DMS53 treated with DMSO at 0.1 percent for 48 hours (cell line): ENCODE measurements at regions not wholly inside any gene's neighbourhood (a gene's known extent, or its start where the extent isn't known, plus 50 kb on each side); places are given as distances from the start of the nearest gene placed in this dataset.
"Not testable (repeated sequence)": the region's sequence is repeated elsewhere in the genome, so short reads cannot be mapped to it uniquely, and the experiment has no call there.

Experiments used
- DNase-seq: peaks from one replicate; lab custom pipeline; 2025; ENCODE audit not compliant: unreplicated experiment; lab: John Stamatoyannopoulos, UW

DNA sequence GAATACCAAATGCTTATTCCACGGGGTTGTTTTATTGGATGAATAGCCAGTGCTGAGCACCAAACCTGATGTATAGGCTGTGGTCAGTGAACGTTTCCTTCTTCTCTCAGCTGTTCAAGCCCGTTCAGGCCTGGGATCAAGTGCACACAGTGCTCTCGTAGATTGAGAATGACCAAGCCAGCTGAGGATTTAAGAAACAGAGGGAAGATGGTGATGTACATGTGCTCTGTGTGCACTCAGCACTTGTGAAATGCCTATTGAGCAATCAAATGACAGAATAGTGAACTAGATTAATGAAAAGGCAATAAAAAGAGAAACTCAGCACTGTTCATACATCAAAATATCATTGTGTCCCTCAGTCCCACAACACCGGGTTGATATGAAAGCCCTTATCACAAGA lies 302.5 kb downstream of the BMPER start:
- no peak for DNase-seq

DNA sequence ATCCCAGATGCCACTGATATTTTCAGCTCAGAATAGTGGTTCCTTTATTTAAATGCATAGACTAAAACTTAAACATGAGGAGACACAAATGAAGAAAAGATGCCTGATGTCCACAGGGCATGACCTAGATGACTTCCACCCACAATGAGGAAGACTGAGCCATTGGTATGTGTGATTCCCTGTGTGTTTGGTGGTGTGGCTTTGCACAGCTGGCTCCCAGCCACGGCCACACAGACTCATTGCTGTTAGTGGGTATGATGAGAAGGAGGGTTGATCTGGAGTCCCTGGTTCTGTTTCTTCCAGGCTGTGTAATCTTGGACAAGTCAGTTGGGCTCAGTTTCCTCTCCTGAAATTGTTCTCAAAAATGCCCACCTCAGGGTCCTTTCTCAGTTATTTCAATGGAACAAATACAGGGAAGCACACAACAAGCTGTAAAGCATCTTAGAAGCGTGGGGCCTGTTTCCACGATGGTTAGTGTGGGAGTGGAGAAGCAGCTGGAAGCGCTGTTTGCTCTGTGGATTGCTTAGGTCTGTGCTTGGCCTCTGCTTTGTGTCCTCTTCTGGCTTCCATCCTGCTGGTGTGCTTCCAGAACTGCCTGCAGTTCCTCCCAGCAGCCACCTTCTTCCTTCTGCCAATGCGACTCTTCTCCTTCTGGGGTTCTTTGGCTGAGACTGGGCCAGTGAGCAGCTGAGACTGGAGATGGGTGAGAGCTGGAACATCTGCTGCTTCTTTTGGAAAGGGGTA lies 303.7 kb downstream of the BMPER start:
- no peak for DNase-seq

DNA sequence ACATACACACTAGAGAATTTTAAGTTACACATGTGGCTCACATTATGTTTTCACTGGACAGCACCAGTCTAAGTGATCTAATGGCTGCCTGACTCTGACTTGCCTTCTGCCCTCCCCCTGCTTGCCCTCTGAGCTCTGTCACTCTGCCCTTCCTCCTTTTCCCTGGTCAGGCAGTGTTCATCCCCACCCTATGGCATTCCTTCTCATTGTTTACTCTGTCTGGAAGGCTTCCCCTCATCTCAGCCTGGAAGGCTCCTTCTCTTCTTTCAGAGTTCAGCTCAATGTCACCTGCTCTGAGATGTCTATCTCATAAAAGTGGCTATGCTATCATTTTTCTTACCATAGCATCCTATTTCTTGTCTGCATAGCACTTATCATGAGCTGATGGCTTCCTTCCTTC lies 305.7 kb downstream of the BMPER start:
- no peak for DNase-seq

DNA sequence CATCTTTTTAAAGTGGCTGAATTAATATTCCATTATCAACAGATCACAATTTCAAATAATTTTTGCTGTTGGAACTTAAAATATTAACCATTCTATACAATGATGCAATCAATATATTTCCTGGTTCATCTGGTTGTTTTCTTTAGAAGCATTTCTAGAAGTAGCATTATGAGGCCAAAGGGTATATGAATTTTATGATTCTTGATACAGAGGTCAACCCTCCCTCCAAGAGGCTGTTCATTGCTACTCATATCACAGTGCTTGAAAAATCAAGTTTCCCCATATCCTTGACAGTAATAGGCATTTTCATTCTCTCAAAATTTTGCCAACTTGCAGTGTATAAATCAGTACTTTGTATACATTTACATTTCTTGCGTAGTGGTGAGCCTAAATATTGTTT lies 312.6 kb downstream of the BMPER start:
- no peak for DNase-seq

DNA sequence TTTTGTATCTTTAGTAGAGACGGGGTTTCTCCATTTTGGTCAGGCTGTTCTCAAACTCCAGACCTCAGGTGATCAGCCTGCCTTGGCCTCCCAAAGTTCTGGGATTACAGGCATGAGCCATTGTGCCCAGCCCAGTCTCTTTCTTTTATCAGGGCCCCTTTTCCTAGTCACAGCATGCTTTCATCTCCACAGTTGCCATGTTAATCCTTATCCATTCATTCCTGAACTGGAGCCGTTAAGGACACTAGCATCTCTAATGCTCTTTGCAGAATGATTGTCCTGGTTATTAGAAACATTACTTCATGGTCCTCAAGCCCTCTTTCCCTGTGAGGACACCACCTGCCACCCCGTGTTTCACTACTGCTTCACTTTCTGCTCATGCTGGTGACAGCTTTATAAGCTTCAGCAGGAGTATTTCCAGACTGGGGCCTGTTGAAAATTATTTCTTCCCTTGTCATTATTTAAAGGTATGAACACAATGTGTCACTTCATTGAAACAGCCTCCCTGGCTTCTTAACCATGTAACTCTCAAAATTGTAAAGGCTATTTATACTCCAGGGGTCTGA lies 313.9 kb downstream of the BMPER start:
- no peak for DNase-seq

DNA sequence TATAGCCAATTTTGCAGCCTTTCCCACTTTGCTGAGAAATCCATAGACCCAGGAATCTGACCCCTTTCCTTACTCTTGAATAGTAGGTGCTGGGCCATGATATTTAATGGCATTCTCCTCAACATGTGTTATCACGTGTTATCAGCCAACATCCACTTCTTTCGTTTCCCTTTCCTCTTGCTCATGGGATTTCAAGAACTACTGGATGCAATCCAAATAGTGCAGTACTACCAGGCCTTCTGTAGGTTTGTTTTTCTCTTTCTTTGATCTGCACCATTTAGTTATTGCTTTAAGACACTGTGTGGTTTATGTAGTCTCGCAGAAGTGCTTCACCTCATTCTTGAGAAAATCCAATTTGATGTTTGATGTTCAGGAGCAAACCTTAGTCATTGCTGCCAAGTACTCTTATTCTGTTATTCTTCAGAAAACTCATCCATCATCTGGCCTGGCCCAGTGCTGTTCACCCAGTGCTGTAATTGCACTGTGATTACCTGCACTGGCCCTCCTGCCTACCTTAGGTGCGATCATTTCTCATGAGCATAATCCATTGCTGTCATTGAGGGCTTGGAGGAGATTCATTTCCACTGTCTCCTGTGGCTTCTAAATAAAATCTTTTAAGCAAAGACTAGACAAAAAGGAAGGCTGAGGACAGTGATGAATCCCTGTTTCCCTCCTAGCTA lies 315.3 kb downstream of the BMPER start:
- no peak for DNase-seq

DNA sequence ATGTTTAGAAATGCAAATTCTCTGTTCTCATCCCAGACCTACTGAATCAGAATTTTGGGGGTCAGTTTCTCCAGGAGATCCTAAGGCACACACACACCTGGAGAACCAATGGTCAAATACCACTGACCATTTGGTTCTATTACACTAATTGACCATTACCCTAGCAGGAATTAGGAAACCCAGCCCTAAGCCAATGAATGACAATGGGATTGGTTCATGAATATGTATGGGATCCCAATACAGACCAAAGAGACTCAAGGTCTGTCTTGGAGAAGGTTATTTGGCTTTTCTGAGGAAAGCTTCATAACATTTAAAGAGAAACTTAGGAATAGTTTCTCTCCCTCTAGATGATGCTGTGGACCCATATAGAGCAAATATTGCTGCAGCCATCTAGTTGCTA lies 317.0 kb downstream of the BMPER start:
- no peak for DNase-seq

DNA sequence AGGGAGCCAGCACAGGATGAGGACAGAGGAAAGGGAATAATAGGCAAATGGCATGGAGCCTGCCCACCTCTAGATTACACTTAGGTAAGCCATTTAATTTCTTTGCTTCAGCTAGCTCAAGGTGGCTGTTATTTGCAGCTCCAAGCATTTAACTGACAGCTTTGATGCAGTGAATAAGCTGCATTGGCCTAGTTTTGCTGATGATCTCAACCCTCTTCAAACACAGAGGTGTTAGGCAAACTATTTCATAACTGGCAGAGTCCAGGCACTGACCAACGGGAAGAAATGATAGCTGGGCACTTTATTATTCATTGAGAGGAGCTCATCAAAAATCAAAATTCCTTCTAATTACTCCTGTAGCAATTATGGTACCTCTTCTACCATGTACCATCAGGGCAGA lies 317.4 kb downstream of the BMPER start:
- no peak for DNase-seq

DNA sequence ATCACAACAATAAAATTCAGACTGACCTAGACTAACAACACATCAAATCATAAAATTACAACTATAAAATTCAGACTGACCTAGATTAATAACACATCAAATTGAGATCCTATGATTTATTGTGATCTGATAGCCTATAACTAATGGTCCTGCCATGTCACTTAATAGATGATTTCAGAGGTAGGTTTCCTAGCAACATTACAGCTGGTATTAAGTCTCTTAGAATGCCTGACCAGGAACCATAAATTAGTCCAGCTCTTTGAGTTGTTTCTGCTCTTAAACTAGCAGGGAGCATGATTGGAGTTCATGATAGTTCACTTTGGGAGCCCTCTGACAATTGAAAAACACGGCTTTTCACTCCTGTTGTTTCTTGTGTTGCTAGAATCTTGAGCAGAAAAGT lies 318.9 kb downstream of the BMPER start:
- DNase-seq, result no peak

DNA sequence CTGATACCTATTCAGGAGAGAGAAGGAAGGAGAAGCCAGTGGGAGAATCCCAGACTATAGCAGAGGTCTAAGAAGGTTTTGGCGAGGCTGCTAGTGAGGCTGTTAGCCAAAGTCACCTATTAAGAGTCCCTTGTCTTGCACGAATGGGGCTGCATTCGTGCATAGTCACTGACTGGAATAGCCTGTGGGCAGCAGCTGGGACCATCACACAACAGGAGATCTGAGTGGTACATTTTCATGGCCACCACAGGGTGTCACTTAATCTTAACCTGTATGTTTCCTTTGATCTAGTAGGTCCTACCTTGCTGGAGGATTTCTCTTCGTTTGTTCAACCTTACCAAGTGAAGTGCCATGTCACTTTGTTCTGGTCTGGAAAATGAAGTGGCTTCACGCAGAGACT lies 319.9 kb downstream of the BMPER start:
- peak; percentile 71 for DNase-seq

DNA sequence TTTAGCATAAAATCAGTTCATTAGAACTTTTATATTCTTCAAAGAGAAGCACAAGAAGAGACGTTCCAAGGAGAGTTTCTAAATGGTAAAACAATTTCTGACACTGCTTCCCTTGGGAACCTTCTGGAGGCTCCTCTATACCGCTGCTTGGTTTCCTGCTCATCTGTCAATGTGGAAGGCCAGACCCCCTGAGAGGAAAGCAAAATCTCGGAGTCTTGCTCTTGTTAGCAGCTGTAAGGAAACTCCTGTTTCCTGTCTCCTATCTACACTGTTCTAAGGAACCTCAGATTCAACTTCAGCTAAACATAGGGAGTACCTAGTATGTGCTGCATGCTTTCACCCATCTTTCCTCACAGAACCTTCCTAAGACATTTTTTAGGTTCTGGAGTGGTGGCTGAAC lies 322.2 kb downstream of the BMPER start:
- DNase-seq, result no peak

DNA sequence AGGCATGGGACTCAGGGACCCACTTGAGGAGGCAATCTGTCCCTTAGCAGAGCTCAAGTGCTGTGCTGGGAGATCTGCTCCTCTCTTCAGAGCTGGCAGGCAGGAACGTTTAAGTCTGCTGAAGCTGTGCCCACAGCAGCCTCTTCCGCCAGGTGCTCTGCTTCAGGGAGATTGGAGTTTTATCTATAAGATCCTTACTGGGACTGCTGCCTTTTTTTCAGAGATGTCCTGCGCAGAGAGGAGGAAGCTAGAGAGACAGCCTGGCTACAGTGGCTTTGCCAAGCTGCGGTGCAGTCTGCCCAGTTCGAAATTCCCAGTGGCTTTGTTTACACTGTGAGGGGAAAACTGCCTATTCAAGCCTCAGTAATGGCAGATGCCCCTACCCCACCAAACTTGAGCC lies 329.8 kb downstream of the BMPER start:
- DNase-seq, result not testable (repeated sequence)

DNA sequence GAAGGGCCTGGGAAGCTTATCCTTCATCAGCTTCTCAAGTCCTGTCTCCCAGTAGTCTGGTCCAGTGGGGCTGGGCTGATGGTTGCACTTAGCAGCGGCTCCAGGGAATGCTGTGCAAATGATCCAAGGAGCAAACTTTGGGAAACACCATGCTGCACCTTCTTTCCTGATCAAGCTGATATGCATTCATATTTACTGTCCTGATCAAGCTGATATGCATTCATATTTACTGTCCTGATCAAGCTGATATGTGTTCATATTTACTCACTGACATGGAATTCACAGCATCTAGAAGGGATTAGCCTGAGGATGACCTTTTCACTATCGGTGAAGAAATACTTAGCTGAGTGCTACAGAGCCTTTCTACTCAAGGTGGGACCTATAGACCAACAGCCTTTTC lies 330.7 kb downstream of the BMPER start:
- DNase-seq, result no peak

DNA sequence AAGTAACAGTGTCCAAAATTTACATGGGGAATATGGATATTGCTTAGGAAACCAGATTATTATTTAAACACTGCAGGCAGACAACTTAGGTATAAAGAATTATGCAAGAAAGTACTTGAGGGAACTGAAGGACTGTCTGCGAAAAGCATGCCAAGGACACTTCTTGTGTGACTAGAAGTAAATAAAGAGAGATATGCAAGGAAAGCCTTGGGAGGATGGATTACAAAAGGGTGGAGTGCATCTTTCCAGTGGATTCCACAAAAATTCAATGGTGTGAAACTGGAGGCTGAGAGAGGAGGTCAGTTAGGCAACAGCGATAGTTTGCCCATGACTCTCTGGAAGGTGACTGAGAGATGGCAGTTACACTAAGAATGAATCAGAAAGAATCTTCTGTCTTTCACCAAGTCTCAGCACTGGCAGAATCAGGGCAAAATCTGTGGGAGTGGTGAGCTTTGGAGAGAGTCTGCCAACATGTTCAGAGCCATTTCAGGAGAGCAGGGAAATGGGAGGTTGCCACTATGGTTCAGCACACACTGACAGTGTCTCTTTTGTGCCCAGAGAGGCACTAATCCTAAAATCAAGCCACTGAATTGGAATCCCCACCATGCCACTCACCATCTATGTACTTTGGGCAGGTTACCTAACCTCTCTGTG lies 331.6 kb downstream of the BMPER start:
- no peak for DNase-seq

DNA sequence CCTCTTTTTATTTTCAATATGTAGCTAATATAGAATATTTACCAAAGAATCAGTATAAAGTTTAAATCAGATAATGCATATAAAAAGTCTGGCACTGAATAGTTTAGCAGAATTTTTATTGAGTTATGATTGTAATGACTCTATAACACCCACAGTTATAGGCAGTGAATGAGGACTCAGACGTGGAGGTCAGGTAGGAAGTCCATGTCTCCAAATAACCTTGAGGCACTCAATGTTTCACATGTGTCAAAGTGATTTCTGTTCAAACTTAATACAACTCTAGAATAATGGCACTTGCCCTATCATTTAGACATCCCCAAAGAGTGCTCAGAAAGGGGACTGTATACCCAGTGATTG lies 332.1 kb downstream of the BMPER start:
- DNase-seq, result no peak

DNA sequence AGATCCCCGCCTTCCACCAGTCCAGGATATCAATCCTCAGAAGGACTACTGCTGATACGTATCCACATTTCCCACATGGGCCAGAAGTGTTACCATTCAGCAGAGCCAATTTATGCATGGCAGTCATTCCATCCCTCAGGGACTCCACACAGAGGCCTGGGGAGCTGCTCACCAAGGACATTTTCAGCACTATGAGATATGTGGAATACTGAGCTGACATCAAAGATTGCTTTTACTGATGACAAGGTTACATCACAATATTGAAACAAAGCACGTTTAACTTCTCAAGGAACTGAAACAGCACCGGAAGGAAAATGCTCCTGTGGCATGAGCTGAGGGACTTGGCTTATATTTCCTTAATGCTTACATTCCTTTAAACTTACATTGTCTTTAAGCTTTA lies 335.1 kb downstream of the BMPER start:
- no peak for DNase-seq

DNA sequence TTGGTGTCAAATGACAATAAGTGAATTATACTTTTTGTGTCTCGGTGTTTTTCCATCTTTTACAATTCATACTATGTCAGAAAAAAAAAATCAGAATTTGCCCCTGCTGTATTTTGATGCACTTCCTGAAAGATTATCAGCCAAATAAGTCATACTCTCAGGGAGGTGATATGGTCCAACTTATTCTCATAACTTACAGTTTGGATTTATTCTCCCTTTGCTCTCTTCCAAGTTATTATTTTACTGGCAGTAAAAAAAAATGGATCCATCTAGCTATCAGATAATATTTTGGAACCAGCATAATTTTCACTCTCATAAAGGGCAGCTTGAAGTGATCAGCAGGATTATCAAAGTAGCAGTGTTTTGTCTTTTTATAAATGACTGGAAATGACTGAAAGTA lies 337.1 kb downstream of the BMPER start:
- no peak for DNase-seq

DNA sequence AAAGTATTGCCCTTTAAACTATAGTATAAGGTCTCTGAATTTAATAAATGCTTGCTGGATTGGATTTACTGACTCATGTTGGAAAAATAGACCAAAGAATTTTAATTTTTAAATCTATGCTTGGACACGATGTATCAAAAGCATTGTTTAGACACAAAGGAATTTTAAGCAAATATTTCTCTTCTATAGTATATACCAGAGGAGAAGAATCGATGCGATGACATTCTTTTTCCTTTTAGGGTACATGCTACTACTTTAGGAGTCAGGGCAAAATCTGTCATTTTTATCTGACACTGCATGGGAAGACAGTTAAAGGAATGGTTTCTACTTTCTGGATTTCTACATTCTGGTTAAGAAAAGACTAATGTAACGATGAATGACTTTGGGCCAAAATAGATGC lies 339.9 kb downstream of the BMPER start:
- DNase-seq, result no peak

DNA sequence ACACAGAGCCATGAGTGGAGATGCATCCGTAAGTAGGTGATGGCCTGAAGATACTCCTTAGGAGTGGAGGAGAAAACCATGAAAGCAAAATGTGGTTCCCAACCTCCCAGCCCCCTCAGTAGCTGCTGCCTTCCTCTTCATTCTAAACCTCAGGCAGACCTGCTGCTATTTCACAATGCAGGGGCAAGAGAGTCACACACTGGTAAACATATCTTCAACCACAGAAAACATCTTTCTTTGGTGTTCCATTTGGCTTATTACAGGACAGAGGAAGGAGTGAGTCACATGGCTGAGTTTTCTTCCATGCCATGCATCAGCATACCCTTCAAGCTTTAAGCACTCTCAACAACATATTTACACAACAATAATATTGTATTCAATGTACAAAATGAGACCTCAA lies 342.1 kb downstream of the BMPER start:
- DNase-seq, result no peak

DNA sequence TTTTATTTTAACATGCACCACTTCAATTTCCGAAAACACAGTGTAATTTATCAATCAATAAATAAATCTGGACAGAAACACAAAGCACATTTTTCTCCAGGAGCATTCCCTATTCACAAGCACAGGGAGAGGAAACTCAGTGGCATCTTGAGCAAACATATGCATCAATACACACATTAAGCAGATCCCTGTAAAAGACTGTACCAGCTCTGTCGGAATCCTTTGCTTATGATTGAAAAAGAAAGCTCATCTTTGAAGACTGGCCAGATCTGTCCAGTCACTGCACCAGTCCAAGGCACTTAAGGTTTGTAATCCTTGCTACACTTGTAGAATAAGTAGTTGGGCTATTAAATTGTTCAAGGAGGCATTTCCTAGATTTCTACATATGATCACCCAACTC lies 343.9 kb downstream of the BMPER start:
- no peak for DNase-seq

DNA sequence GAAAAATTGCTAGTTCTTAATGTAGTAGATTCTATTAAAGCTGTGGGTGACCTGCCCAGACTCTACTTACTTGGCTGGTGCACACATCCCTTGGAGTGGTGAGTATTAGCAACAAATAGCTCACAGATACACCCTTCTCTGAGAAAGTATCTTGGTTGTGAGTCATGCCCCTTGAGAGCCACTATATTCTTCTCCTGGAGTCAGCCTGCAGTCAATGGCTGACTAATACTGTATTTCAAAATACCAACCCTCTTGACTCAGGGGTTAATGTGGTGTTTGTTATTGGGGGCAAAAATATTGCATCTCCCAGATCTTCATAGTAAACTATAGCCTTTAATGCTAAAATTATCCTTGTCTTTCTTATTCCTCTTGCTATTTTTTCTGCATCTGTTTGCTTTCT lies 354.9 kb downstream of the BMPER start:
- DNase-seq, result peak; percentile 7

DNA sequence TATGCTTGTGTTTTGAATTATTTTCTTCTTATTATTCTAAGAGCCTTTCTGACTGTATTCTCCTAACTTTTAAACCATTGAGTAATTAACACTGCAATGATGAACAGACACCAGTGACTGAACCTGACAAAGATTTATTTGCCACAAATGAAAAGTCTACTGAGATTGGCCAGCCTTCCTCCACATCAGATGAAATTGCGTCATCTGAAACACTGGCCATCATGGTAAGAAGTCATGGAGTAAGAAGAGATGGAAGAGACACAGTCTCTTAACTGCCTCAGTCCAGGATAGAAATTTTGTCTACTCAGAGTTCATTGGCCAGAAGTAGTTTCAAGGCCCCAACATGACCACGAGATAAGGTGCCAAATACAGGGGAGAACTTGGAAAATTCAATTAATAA lies 357.8 kb downstream of the BMPER start:
- DNase-seq, result no peak
